HG03097 (cell line): ENCODE measurements at regions not wholly inside any gene's neighbourhood (a gene's known extent, or its start where the extent isn't known, plus 50 kb on each side); places are given as distances from the start of the nearest gene placed in this dataset.

Experiments
- ATAC-seq: cut with Tn5 transposase; IDR thresholded peaks from one replicate; pipeline ENCODE4 v1.9.1; 2021; ENCODE audit not compliant: unreplicated experiment, low FRiP score

GRCh38 chr16:64544859-64545258 lies 577.0 kb downstream of the CDH11 start:
- no peak for ATAC-seq

- no peak for ATAC-seq
These were observed 578.4 kb downstream of the CDH11 start for GRCh38 chr16:64543441-64543840.

GRCh38 chr16:64543031-64543430 lies 578.8 kb downstream of the CDH11 start:
- no peak for ATAC-seq

GRCh38 chr16:64542152-64542551 lies 579.7 kb downstream of the CDH11 start:
- ATAC-seq, result no peak

- ATAC-seq, result no peak
These were observed 580.2 kb downstream of the CDH11 start for GRCh38 chr16:64541621-64542020.

- ATAC-seq, result no peak
These were observed 581.4 kb downstream of the CDH11 start for GRCh38 chr16:64540434-64540833.

- no peak for ATAC-seq
These were observed 582.0 kb downstream of the CDH11 start for GRCh38 chr16:64539811-64540371.

- no peak for ATAC-seq
These were observed 587.6 kb downstream of the CDH11 start for GRCh38 chr16:64534180-64534780.

- ATAC-seq, result no peak
These were observed 589.2 kb downstream of the CDH11 start for GRCh38 chr16:64532691-64533090.

GRCh38 chr16:64532117-64532516 lies 589.7 kb downstream of the CDH11 start:
- ATAC-seq, result no peak

- no peak for ATAC-seq
These were observed 590.5 kb downstream of the CDH11 start for GRCh38 chr16:64531401-64531800.

GRCh38 chr16:64522548-64522947 lies 599.3 kb downstream of the CDH11 start:
- no peak for ATAC-seq

- no peak for ATAC-seq
These were observed 608.0 kb downstream of the CDH11 start for GRCh38 chr16:64513871-64514270.

GRCh38 chr16:64507240-64508024 lies 614.4 kb downstream of the CDH11 start:
- ATAC-seq, result no peak

GRCh38 chr16:64499211-64499610 lies 622.7 kb downstream of the CDH11 start:
- ATAC-seq, result no peak

- ATAC-seq, result no peak
These were observed 623.5 kb downstream of the CDH11 start for GRCh38 chr16:64498363-64498762.

- ATAC-seq, result no peak
These were observed 628.2 kb downstream of the CDH11 start for GRCh38 chr16:64493709-64494108.

GRCh38 chr16:64489449-64489848 lies 632.4 kb downstream of the CDH11 start:
- ATAC-seq, result no peak

GRCh38 chr16:64486561-64486960 lies 635.3 kb downstream of the CDH11 start:
- ATAC-seq, result no peak

GRCh38 chr16:64481497-64481896 lies 640.4 kb downstream of the CDH11 start:
- no peak for ATAC-seq

- ATAC-seq, result no peak
These were observed 643.5 kb downstream of the CDH11 start for GRCh38 chr16:64478252-64478906.
